Progenitor cell of endocrine pancreas (in vitro differentiated cells): ENCODE measurements at regions not wholly inside any gene's neighbourhood (a gene's known extent, or its start where the extent isn't known, plus 50 kb on each side); places are given as distances from the start of the nearest gene placed in this dataset.

Source experiments
- DNase-seq: peaks from one replicate; pipeline ENCODE4 v3.0.0; 2021; ENCODE audit warnings: low spot score; ENCODE audit not compliant: unreplicated experiment
- H3K27ac Mint-ChIP-seq: 2 replicates; pipeline ENCODE4 v1.8.0; 2021; ENCODE audit warnings: mild to moderate bottlenecking, moderate library complexity, mixed read lengths
- H3K27me3 Mint-ChIP-seq: 2 replicates; pipeline ENCODE4 v1.8.0; 2021; ENCODE audit warnings: mixed read lengths
- H3K36me3 Mint-ChIP-seq: 2 replicates; pipeline ENCODE4 v1.8.0; 2022; ENCODE audit warnings: mixed read lengths; ENCODE audit not compliant: insufficient read depth
- H3K4me1 Mint-ChIP-seq: 2 replicates; pipeline ENCODE4 v1.8.0; 2021; ENCODE audit warnings: low read depth, mixed read lengths
- H3K4me3 Mint-ChIP-seq: 2 replicates; pipeline ENCODE4 v1.8.0; 2021; ENCODE audit warnings: low read depth, mild to moderate bottlenecking, moderate library complexity, mixed read lengths
- H3K9me3 Mint-ChIP-seq: 2 replicates; pipeline ENCODE4 v1.8.0; 2021; ENCODE audit warnings: low read depth, mixed read lengths
- TF ChIP-seq, protein P1 (sequence below): fragments of 200-600 bp; sonication (generic); IDR thresholded peaks from one replicate; pipeline ENCODE4 v1.5.0; 2021; ENCODE audit warnings: antibody characterized with exemption, mild to moderate bottlenecking; ENCODE audit not compliant: unreplicated experiment

DNA sequence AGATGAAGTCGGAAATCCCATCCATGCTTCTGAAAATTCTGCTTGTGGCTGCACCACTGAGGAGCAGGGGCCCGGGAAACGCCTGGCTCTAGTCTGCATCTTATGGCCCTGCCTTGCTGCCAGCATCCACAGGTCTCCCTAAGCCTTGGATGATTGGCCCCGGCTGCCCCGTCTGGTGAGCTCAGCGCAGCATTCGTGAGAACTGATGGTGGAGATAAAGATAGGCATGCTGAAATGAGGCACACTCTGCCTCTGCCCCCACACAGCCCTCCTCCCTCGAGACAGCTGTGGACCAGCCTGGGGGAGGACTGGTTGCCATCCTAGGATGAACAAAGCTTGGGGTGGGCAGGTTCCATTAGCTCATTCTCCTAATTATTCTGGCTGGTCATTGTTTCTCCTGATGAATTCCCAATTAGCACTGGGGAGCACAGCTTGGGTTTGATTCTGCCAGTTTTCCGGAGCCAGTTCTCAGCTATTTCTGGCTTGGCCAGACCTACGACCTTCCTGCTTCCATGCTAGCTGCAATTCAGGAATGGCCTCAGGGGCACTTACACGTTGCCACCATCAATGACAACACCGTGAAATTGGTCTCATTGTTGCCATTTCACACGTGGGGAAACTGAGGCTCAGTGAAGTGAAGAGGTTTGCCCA lies 62.8 kb upstream of the CPEB4 start:
- H3K4me1 Mint-ChIP-seq: peaks cover 42% of the 10 kb centered on the region
- no peak for DNase-seq
- no peaks in the 10 kb centered on the region for H3K27me3 Mint-ChIP-seq
- H3K9me3 Mint-ChIP-seq: peaks cover 13% of the 10 kb centered on the region
- H3K36me3 Mint-ChIP-seq: no peaks in the 10 kb centered on the region
- no peak overlapping the region for H3K4me3 Mint-ChIP-seq
- TF ChIP-seq, protein P1, sequence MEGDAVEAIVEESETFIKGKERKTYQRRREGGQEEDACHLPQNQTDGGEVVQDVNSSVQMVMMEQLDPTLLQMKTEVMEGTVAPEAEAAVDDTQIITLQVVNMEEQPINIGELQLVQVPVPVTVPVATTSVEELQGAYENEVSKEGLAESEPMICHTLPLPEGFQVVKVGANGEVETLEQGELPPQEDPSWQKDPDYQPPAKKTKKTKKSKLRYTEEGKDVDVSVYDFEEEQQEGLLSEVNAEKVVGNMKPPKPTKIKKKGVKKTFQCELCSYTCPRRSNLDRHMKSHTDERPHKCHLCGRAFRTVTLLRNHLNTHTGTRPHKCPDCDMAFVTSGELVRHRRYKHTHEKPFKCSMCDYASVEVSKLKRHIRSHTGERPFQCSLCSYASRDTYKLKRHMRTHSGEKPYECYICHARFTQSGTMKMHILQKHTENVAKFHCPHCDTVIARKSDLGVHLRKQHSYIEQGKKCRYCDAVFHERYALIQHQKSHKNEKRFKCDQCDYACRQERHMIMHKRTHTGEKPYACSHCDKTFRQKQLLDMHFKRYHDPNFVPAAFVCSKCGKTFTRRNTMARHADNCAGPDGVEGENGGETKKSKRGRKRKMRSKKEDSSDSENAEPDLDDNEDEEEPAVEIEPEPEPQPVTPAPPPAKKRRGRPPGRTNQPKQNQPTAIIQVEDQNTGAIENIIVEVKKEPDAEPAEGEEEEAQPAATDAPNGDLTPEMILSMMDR: no peak
- H3K27ac Mint-ChIP-seq: peak overlapping the region; percentile 98

DNA sequence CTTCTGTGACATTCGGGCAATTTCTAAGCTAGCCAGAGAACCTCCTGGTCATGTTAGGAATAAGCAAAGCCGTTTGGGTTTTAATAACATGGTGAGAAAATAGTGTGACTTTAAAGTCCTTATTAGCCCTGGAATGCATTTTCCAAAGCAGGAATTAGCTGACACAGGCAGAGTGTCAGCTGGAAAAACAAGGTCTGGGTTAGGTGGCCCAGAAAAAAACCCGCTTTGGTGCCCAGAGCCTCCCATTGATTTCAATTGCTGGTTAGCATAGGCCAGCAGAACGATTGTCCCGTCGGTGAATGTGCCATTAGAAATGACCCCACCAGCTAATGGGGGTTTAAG lies 62.1 kb upstream of the CPEB4 start:
- no peaks in the 10 kb centered on the region for H3K36me3 Mint-ChIP-seq
- no peak for DNase-seq

DNA sequence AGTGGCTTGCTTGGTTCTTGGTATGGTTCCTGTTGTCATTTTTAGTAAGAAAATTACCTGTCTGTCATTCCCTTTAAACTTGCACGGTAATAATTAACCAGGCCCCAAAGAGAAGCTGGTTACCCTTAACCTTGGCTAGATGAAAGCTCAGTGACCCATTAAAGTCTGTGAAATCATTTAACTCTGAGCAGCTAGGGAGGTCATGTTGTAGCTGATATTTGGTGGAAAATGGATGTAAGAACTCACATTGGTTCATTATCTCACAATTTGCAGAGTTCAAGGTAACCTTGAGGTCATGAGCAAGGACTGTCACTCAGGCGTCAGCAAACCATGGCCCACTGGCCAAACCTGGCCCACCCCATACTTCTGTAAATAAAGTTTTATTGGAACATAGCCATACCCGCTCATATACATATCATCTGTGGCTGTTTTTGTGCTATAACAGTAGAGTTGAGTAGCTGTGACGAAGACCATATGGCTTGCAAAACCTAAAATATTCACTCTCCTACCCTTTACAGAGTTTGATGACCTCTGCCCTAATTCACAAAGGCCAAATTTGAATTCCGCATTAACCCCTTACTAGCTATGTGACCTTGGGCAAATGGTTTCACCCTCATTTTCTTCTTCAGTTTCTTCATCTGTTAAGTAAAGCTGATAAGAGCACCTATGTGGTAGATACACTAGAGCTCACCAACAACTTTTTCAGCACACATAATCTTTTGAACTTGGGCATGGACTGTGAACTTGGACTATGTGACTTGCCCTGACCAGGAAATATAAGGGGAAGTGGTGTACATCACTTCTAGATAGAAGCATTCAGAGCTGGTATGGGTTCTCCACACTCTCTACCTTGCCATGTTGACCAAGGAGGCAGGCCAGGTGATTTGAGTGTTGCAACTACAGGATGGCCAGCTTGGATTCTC lies 61.5 kb upstream of the CPEB4 start:
- Mint-ChIP-seq H3K4me3 (no peak overlapping the region), H3K9me3 (peaks cover 13% of the 10 kb centered on the region), H3K36me3 (no peaks in the 10 kb centered on the region), H3K4me1 (peaks cover 38% of the 10 kb centered on the region), H3K27me3 (no peaks in the 10 kb centered on the region), H3K27ac (no peak overlapping the region)
- no peak for DNase-seq
- TF ChIP-seq, protein P1: no peak

More for the DNA sequence above, 62.1 kb upstream of the CPEB4 start:
- peaks cover 13% of the 10 kb centered on the region for H3K9me3 Mint-ChIP-seq
- no peak overlapping the region for H3K27ac Mint-ChIP-seq
- TF ChIP-seq, protein P1: no peak
- no peak overlapping the region for H3K4me3 Mint-ChIP-seq
- H3K4me1 Mint-ChIP-seq: peaks cover 42% of the 10 kb centered on the region
- H3K27me3 Mint-ChIP-seq: no peaks in the 10 kb centered on the region

DNA sequence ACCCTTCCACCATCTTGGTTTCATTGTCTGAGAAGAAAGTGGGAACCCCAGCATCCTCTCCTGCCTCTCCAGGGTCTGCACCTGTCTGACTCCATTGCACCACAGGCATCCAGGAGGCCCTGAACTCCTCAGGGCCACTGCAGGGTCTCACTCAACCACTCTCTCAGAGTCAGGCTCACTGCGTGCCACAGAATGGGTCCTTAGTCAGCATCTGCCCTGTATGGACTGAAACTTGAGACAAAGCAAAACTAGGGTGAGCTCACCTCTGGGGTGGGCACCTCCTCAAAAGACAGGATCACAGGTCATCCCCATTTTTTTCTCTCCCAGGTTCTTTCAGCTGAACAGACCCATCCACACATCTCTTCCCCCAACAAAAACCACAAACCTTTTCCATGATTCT lies 59.2 kb upstream of the CPEB4 start:
- peaks cover 27% of the 10 kb centered on the region for H3K4me1 Mint-ChIP-seq
- TF ChIP-seq, protein P1: no peak
- no peaks in the 10 kb centered on the region for H3K36me3 Mint-ChIP-seq
- H3K9me3 Mint-ChIP-seq: peaks cover 13% of the 10 kb centered on the region
- no peak overlapping the region for H3K4me3 Mint-ChIP-seq
- no peak for DNase-seq
- H3K27me3 Mint-ChIP-seq: no peaks in the 10 kb centered on the region
- no peak overlapping the region for H3K27ac Mint-ChIP-seq

DNA sequence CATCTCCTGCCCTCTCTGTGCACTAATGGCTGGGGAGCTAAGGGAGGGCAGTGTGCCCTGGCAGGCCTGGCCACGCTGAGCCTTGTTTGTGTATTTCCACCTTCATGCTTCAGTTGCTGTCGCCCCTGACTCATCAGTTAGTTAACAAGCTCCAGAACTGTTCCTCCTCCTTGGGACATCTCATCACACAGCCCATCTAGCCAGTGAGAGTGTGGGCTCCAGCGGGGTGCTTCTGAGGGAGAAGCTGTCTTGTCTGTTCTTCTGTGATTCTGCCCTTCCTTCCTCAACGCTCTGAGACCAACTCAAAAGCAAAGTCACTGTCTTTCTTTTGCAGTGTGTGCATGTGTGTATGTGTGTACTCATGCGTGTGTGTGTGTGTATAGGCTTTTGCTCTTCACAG lies 58.3 kb upstream of the CPEB4 start:
- Mint-ChIP-seq H3K27me3 (no peaks in the 10 kb centered on the region), H3K9me3 (peaks cover 13% of the 10 kb centered on the region), H3K4me1 (peaks cover 19% of the 10 kb centered on the region), H3K27ac (no peak overlapping the region), H3K36me3 (no peaks in the 10 kb centered on the region), H3K4me3 (no peak overlapping the region)
- TF ChIP-seq, protein P1: no peak
- no peak for DNase-seq
